ENCODE measurements at regions not wholly inside any gene's neighbourhood (a gene's known extent, or its start where the extent isn't known, plus 50 kb on each side); places are given as distances from the start of the nearest gene placed in this dataset.

- no peak for TF ChIP-seq CTCF (IDR thresholded peaks at IDR 0.05)
- TF ChIP-seq POLR2A (IDR thresholded peaks at IDR 0.05), result no peak
Observed at GRCh38 chr2:210912779-210913178, 356.4 kb downstream of the CPS1 start.

Data from body of pancreas (tissue), 4 donors.